HG02981 (cell line): ENCODE measurements at regions not wholly inside any gene's neighbourhood (a gene's known extent, or its start where the extent isn't known, plus 50 kb on each side); places are given as distances from the start of the nearest gene placed in this dataset.

Experiments
- ATAC-seq: cut with Tn5 transposase; IDR thresholded peaks from one replicate; pipeline ENCODE4 v1.9.1; 2021; ENCODE audit warnings: mild to moderate bottlenecking, moderate library complexity; ENCODE audit not compliant: unreplicated experiment

GRCh38 chr1:91152331-91152730 is 130.5 kb upstream of the ZNF644 start:
- no peak for ATAC-seq

DNA sequence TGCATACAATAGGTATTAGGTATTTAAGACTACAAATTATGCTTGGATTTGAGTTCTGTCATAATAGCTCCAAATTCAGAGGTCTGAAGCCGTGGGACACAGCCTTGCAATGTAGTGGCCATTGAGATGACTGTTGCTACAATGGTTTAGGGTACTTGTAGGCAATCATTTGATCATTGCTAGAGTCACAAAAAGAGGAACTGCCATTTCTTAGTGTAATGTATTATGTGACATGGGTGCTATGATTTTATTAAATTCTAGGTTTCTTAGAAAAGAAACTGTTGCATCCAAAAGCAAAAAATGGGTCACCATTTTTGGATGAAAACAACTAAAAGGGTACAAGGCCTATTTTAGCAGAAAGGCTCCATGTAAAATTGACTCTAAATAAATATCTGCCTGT is 129.9 kb upstream of the ZNF644 start:
- ATAC-seq = no peak

DNA sequence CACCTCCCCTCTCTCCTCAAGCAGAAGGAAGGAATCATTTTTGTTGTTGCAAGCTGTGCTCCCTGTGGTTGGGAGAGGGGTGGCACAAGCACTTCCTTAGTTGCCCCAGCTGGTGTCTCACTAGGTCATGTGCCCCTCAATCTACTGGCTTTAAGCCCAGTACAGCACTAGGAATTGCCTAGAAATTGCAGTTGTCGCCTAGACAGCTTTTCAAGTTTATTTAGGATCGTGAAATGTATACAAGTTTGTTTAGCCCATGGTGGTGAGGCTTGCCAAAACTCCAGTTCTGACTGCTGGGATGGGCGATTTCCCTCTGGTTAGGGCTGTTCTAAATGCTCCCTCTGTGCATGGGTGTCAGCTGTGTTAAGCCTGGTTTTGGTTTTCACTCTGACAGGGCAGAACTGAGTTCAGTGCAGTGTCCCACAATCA is 126.8 kb upstream of the ZNF644 start:
- no peak for ATAC-seq

- no peak for ATAC-seq
Observed at GRCh38 chr1:91141858-91142257, 120.0 kb upstream of the ZNF644 start.

- no peak for ATAC-seq
Observed at GRCh38 chr1:91138959-91139358, 117.1 kb upstream of the ZNF644 start.

GRCh38 chr1:91137173-91137852 is 115.5 kb upstream of the ZNF644 start:
- no peak for ATAC-seq

- ATAC-seq = no peak
Observed at GRCh38 chr1:91135799-91136198, 114.0 kb upstream of the ZNF644 start.

- ATAC-seq = no peak
Observed at GRCh38 chr1:91133248-91133647, 111.4 kb upstream of the ZNF644 start.

GRCh38 chr1:91130256-91130985 is 108.6 kb upstream of the ZNF644 start:
- ATAC-seq = no peak

GRCh38 chr1:91129458-91129857 is 107.6 kb upstream of the ZNF644 start:
- no peak for ATAC-seq

DNA sequence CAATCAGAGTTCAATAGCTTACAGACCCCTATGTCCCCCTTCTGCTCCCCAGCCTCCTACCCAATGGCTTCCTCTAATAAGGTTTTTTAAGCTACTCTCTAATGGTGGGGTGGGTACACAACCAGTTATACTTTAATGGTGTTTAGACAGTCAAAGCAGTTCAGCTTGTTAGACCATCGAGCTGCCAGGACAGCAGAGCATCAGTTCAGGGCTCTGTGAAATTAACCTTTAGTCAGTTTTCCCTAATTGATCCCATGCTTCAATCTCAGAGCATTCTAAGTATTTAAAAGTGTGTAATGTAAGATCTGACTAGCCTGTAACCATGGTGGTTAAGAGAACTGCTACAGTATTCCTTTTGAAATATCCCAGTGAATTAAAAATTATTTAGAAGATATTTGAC is 107.2 kb upstream of the ZNF644 start:
- ATAC-seq = no peak

DNA sequence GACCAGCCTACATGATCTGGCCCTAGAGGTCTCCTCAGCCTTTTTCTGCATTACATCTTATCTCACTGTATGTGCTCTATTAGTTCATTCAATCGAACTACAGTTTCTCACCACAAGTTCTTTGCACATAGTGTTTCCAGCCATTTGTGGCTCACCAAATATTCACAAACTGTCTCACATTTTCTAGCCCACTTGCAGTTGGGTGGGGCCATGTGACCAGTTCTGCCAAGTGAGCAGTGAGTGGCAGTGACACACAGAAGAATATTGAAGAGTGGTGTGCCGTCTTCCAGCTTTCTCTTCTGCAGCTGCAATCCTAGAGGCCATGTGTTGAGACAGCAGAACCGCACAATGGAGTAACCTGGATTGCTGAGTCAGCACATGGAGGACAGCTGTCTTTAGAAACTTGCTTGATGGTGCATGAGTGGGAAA is 103.2 kb upstream of the ZNF644 start:
- peak; percentile 50 for ATAC-seq

DNA sequence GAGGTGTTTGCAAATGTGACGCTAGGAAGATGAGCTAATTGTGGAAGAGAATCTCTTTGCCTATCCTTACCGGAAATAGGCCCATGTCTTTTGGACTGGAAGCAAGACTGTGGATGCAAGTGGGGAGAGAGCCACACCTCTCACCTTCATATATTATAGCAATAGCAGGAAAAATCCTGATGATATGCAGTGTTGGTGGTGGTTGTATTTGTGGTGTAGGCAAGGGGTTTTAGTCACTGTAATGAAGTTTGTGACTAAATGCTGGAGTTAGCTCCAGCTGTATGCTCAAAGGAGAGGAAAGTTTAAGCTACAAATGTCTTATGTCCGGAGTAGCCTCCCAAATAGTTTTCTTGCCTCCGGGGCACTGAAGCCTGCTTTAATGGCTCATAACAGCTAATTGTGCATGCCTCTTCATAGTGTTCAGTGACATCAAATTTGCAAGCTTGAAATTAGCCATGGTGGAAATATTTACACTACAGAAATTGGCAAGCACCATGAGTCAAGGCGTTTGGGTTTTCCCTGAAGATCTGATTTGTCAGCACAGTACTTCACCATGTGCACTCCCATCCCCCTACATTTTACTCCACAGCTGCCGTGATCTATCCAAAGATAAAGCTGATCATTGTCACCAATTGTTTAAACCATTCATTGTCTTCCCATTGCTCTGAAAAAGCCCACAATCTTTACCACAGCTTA is 102.6 kb upstream of the ZNF644 start:
- ATAC-seq = peak; percentile 10

DNA sequence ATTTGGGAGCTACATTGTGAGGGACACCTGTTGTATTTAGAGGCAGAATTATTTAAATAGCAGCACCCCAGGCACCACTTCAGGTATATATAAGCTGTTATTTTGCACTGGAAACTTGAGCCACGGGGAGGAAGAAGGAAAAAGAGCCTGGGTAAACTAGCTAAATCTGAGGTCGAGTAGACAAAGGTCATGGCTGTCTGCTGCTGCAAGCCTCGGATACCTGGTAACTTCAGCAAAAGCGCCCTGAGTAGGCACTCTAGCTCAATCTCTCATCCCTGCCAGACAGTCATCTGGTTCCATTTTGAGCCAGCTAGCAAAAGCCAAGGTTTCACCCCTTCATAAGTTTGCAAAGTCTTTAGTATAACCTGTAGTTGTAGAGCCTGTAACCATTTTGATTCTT is 101.9 kb upstream of the ZNF644 start:
- ATAC-seq = no peak

DNA sequence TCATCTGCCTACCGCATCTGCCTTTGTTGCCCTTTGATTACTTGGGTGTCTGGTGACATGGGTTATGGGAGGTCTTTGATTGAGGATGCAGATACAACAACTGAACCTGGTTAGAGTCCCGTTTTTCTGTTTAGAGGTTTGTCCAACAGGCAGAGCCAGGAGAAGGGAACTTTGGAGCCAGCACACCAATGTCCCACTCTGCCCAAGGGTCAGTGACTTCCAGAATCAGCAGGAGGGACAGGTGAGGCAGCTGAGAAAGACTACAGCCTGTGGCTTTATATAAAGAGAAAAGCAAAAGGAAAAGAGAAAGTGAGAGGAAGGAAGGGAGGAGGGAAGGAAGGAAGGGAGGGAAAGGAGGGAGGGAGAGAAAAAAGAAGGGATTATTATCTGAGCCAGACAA is 101.5 kb upstream of the ZNF644 start:
- ATAC-seq = no peak

GRCh38 chr1:91122106-91122717 is 100.4 kb upstream of the ZNF644 start:
- ATAC-seq = no peak

- no peak for ATAC-seq
Observed at GRCh38 chr1:91121366-91121765, 99.5 kb upstream of the ZNF644 start.

GRCh38 chr1:91120936-91121335 is 99.1 kb upstream of the ZNF644 start:
- ATAC-seq = no peak

DNA sequence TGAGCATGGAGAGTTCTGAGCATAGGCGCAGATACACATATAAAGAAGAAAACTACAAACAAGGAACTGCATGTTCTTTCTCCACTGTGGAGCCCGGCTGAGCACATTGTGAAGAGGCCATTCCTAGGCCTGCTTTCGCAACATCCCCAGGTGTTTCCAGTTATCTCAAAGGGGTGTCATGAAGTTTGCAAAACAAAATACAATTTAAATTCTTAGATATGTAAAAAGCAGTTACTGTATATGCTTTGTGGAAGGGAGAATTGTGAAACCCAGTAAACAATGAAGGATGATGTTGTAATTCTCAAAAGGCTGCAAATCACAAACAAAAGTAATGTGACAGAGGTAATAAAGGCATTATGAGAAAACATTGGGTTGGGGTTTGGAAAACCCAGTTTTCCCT is 98.6 kb upstream of the ZNF644 start:
- ATAC-seq = no peak

DNA sequence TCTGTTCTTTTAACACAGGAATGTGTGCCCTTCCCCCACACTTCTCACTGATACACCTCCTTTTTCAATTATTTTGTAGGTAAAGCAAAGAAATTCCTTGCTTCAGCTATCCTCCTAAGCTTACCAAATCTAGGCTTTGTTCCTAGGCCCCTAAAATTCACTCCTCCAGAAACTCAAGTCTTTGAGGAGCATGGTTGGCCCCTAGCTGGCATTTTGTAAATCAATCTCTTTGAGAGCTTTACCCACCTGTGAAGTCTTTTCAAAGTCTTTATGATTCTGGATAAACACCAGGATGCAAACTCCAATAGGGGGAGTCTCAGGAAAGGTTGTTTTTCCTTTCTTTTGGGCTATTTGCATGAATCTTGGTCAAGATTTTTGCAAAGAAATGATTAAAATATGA is 82.9 kb upstream of the ZNF644 start:
- no peak for ATAC-seq

DNA sequence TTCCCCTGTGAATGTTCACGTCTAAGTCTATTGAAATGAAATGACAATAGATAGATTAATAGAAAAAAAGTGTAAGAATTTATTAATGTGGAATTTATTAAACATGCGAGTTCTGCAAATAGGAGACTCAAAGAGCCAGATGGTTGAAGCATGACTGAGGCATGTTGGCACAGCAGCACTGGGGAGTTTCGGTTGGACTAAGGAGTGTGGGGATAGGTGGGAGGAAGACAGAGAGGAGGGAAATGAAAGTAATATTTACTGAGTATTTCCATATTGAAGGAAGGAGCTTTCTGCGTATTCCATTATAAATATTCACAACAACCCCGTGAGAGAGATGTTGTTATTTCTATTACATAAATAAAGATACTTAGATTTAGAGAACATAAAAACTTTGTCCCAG is 79.5 kb upstream of the ZNF644 start:
- no peak for ATAC-seq
